HG02981 (cell line): ENCODE measurements at regions not wholly inside any gene's neighbourhood (a gene's known extent, or its start where the extent isn't known, plus 50 kb on each side); places are given as distances from the start of the nearest gene placed in this dataset.
A peak's percentile ranks its signal among the peaks of the same experiment; 100 is the strongest.
"Not testable (repeated sequence)": the region's sequence is repeated elsewhere in the genome, so short reads cannot be mapped to it uniquely, and the experiment has no call there.

ENCODE experiments used
- ATAC-seq: cut with Tn5 transposase; IDR thresholded peaks from one replicate; pipeline ENCODE4 v1.9.1; 2021; ENCODE audit warnings: mild to moderate bottlenecking, moderate library complexity; ENCODE audit not compliant: unreplicated experiment

GRCh38 chr3:40745381-40746106, 220.8 kb downstream of the ZNF621 start:
- ATAC-seq: no peak

GRCh38 chr3:40751666-40752065, 226.9 kb downstream of the ZNF621 start:
- ATAC-seq: no peak

- no peak for ATAC-seq
These were observed 227.7 kb downstream of the ZNF621 start for GRCh38 chr3:40752492-40752891.

GRCh38 chr3:40753291-40753770, 228.6 kb downstream of the ZNF621 start:
- ATAC-seq: no peak

GRCh38 chr3:40753951-40754350, 229.2 kb downstream of the ZNF621 start:
- no peak for ATAC-seq

GRCh38 chr3:40754994-40755393, 230.2 kb downstream of the ZNF621 start:
- ATAC-seq: no peak

GRCh38 chr3:40756500-40756899, 231.7 kb downstream of the ZNF621 start:
- no peak for ATAC-seq

GRCh38 chr3:40762771-40763170, 238.0 kb downstream of the ZNF621 start:
- not testable (repeated sequence) for ATAC-seq

- no peak for ATAC-seq
These were observed 239.0 kb downstream of the ZNF621 start for GRCh38 chr3:40763807-40764206.

- ATAC-seq: no peak
These were observed 240.0 kb downstream of the ZNF621 start for GRCh38 chr3:40764747-40765146.

GRCh38 chr3:40765884-40766283, 241.1 kb downstream of the ZNF621 start:
- peak; percentile 58 for ATAC-seq

- ATAC-seq: peak; percentile 39
These were observed 241.6 kb downstream of the ZNF621 start for GRCh38 chr3:40766396-40766795.

GRCh38 chr3:40768046-40768445, 243.3 kb downstream of the ZNF621 start:
- no peak for ATAC-seq

- no peak for ATAC-seq
These were observed 243.8 kb downstream of the ZNF621 start for GRCh38 chr3:40768536-40768935.

GRCh38 chr3:40770061-40770460, 245.3 kb downstream of the ZNF621 start:
- ATAC-seq: no peak

- no peak for ATAC-seq
These were observed 246.4 kb downstream of the ZNF621 start for GRCh38 chr3:40771112-40771511.

- ATAC-seq: no peak
These were observed 254.3 kb downstream of the ZNF621 start for GRCh38 chr3:40779039-40779438.

GRCh38 chr3:40780291-40780924, 255.6 kb downstream of the ZNF621 start:
- no peak for ATAC-seq

- ATAC-seq: no peak
These were observed 256.2 kb downstream of the ZNF621 start for GRCh38 chr3:40780925-40781406.

- ATAC-seq: no peak
These were observed 257.5 kb downstream of the ZNF621 start for GRCh38 chr3:40782111-40782721.

- ATAC-seq: no peak
These were observed 266.0 kb downstream of the ZNF621 start for GRCh38 chr3:40790746-40791145.

GRCh38 chr3:40793730-40794129, 269.0 kb downstream of the ZNF621 start:
- ATAC-seq: no peak
